ENCODE measurements at regions not wholly inside any gene's neighbourhood (a gene's known extent, or its start where the extent isn't known, plus 50 kb on each side); places are given as distances from the start of the nearest gene placed in this dataset.

- TF ChIP-seq CTCF (IDR thresholded peaks at IDR 0.05): no peak
- no peak for TF ChIP-seq EHF (CRISPR knock-in tag; IDR thresholded peaks at IDR 0.05)
- no peak for TF ChIP-seq EP300 (IDR thresholded peaks at IDR 0.05)
- TF ChIP-seq POLR2AphosphoS2 (conservative IDR thresholded peaks at IDR 0.05; ENCODE audit: low read length): no peak
- TF ChIP-seq JUN (IDR thresholded peaks at IDR 0.05): no peak
- no peak for TF ChIP-seq RFX5 (IDR thresholded peaks at IDR 0.05)
- TF ChIP-seq POLR2A (IDR thresholded peaks at IDR 0.05; ENCODE audit: low read length): no peak
- TF ChIP-seq RAD21 (conservative IDR thresholded peaks at IDR 0.05 in 1 of 2, IDR thresholded peaks at IDR 0.05 in 1 of 2): no peak
- TF ChIP-seq ZC3H11A (IDR thresholded peaks at IDR 0.05): no peak
- no peak for TF ChIP-seq REST (IDR thresholded peaks at IDR 0.05)
- no peak for TF ChIP-seq ESRRA (IDR thresholded peaks at IDR 0.05; ENCODE audit: borderline replicate concordance, low read length)
- no peak for TF ChIP-seq RCOR1 (IDR thresholded peaks at IDR 0.05; ENCODE audit: low read depth, low read length)
- no peak for TF ChIP-seq CBX8 (IDR thresholded peaks at IDR 0.05)
Measured at GRCh38 chr6:112480553-112480952, 133.4 kb downstream of the RFPL4B start.

All from A549 (cell line).